Kidney tubule cell (primary cell): ENCODE measurements at regions not wholly inside any gene's neighbourhood (a gene's known extent, or its start where the extent isn't known, plus 50 kb on each side); places are given as distances from the start of the nearest gene placed in this dataset.
A peak's percentile ranks its signal among the peaks of the same experiment; 100 is the strongest.

Experiments used
- DNase-seq: peaks from one replicate; pipeline ENCODE4 v3.0.0-alpha.2; 2018; ENCODE audit warnings: low spot score

DNA sequence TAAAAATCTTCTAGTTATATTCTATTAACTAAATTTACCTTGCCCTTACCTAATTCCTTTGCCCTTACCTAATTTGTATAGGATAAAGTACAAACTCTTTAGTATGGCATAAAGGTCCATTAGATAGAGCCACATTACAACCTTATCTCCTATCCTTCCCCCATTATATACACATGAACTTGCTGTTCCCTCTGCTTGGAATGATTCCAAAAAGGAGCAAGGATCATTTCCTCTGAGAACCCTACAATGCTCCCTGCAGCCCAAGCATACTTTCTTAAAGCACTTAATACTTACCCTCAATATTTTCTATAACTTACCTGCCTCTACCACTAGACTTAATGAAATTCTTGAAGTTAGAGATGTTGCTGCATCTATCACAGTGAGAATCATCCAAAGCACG lies 118.9 kb upstream of the CCDC54 start:
- no peak for DNase-seq

DNA sequence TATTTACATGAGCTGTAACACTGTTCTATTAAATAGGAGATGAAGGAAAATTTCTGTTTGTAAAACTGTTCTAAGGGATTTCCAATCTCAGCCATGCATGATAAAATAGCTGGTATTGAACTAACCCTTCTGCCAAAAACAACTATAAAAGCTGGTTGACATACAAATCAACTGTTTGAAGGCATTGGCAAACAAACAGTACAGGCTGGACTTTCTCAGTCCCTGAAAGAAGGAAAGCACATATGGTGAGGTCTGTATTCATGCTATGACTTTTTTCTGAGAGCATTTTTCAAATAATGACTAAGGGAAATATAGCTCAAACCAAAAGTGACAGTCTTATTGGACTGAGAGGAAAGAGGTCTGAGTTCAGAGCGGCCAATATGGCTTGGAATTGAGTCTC lies 117.0 kb upstream of the CCDC54 start:
- no peak for DNase-seq

DNA sequence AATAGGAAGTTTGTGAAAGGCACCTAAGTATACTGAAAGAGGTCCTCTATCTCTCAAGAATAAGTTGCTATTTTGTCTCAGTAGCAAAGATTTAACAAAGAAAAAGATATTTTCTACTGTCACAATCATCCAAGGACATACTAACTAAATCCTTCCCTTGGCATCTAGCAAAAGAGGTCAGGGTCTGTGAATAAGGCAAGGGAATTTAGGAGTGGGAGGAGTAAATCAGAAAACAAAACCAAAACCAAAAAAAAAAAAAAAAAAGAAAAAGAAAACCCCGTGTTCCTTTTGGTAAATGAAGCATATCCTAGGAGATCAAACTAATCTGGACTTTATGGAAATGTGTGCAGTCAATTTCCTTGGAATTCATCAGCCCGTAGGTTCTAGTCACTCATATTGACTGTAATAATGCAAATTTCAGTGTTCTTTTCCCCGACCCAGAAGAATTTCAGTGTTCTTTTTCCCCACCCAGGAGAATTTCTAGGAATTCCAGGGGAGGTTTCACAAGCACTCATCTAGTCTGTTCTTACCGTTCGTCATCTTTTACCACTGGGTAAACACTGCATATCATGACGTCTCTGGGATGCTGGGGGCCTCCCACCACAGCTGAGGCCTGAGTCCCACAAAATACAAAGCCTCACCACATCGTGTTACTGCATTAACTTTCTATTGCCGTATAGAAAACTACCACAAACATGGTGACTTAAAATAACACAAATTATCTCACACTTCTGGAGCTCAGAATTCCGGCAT lies 113.8 kb upstream of the CCDC54 start:
- DNase-seq, result peak; percentile 3

DNA sequence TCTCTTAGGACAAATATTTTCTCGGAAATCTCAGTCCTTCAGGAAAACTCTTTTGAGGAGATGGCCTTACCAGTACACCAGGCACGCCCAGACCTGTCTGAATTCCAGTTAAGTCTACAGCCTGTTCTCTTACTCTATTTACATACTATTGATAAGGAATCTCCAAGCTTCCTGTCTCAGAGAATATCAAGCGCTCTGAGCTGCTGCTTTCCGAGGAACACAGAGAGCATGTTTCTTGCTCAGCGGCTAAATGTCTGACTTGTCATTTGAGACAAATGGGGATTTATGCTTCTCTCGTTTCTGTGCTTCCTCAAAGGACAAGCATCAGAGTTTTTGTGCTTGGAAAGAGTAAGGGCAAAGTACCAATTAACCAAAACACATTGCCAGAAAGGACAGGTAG lies 112.4 kb upstream of the CCDC54 start:
- DNase-seq, result no peak

DNA sequence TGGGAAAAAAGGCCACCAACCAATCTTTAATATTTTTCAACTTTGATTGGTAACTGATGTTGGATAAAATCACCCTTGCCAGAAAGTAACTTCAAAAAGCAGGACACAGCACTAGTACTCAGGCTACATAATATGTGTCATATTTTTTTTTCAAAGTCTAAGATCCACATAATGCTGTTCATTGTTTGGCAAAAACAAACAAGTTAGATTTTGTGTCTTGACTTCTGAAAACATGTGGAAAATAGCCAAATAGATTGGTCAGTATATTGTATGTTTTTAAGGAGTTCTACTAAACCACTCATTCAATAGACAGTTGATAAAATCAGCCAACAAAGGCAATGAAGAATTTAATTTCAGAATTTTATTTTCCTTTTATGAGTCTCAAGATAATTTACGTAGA lies 111.7 kb upstream of the CCDC54 start:
- DNase-seq, result no peak

DNA sequence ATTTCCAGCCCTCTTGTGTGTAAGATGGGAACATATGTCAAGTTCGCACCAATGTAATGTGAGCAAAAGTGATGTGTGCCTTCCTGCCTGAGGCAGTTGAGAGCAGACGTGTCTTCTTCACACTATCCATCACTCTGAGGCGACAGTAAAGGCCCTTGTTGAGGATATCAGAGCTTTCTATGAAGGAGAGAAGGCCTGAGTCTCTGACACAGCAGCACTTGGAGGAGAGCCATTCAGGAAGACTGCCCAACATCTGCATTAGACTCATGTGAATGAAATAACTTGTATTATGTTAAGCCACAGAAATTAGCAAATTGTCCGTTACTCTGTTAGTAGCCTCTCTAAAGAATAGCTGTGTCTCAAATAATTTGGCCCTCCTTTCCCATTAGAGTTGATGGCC lies 108.8 kb upstream of the CCDC54 start:
- no peak for DNase-seq

DNA sequence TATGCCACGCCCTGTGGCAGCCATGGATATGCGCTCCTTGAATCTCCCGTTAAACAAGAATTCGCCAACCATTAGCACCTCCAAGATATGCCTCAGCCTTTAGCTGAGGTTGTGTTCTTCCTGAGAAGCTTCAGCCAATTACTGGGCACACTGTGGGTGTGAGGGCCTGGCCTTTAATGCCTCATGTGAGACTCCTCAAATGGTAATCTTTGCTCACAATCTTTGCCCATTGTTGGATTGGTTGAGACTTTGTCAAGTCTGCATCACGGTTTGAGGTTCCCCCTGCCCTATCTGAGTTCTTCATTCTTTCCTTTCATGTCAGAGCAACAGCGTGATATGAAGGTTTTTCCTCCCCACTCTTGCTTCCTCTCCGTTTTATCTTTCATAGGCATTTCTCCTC lies 108.1 kb upstream of the CCDC54 start:
- no peak for DNase-seq

DNA sequence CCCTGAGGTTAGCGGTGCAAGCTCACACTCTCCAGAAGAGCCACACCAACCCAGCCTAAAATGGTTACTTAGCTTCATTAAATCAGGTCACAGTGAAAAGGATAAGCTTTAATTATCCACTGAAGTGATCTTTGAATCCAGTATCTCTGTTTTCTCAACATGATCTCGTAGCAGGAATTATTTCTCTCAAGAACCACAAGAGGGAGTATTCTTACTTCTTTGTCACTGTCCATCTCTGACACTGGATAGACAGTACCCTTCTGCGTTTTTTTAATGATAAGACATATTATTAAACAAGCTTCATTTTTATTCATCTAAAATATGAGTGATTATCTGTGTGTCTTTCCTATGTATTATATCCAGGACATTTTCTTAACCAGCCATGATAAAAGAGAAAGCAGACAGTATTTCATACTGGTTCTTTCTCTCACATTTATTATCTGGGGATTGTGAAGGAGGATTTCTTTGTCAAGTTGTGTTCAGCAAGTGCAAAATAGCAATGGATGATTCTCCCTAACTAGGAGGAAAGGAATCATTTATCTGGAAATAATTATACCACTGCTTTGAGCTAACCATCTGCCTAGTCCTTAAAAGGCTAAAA lies 105.4 kb upstream of the CCDC54 start:
- peak; percentile 53 for DNase-seq

DNA sequence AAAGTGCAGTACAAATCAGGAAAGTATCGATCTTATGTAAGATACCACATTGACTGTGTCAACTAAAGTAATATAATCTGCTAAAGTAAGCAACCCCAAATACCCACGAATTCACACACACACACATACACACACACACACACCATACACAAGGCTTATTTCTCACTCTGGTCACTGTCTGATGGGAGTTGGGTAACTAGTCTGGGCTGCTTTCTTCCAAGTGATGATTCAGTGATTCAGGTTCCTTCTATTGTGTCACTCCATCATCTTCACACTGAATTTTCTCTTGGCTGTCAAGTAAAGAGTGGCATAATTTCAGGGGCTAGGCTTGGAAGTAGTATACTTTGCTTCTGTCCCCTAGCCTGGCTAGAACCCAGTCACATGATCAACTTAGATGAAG lies 104.8 kb upstream of the CCDC54 start:
- DNase-seq, result no peak

DNA sequence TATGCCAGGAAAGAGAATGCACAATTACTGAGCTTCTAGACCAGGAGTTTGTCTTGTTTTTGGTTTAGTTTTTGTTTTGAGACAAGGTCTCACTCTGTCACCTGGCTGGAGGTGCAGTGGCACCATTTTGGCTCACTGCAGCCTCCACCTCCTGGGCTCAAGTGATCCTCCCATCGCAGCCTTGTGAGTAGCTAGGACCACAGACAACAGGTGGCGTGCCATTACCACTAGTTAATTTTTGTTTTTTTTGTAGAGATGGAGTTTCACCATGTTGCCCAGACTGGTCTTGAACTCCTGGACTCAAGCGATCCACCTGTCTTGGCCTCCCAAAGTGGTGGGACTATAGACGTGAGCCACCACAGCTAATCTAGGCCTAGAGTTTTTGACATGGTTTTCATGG lies 104.4 kb upstream of the CCDC54 start:
- DNase-seq, result no peak

DNA sequence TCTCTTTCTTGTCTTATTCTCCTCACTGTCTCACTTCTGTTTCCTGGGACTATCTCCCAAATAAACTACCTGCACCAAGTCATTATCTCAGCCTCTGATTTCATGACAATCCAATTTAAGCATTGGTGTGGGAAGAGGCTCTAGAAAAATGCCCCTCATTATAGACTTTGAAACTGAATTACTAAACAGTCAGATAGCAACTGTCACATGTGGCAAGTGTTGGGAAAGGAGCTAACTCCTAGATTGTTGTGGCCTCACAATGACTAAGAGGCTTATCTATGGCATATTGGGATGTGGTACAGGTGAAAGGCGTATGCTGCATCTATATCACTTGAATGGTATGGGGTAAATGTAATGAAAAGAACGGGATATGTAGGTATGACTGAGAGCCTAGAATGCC lies 103.5 kb upstream of the CCDC54 start:
- DNase-seq, result no peak

DNA sequence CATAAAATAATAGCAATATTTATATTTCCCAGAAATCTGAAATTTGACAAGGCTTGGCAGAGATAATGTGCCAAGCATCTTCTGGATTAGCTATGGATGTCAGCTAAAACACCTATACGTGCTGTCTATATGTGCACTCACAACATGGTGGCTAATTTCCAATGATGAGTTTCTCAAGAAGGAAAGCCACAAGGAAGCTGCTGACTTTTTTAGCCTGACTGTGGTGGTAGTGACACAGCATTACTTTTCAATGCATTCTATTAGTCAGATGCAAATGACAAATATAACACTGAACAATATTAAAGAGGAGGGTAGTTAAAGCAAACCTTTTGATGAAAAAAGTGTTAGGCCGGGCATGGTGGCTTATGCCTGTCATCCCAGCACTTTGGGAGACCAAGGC lies 101.7 kb upstream of the CCDC54 start:
- no peak for DNase-seq

DNA sequence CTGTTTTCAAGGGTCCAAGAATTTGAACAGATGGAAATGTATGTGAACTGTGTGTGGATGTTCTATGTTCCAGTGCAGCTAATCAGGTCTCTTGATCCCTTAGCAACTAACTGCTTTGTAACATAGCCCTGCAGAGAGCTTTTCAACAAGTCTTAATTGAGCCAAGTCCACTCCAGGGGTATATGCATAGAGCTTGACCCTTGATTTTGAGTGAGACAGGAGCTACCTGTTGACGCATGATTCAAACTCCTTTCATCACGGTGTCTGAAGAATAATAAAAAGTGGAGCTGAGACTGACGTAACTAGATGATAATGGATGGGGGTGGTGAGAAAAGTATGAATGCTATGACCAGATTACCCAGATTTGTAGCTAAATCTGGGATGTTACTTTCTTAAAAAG lies 93.3 kb upstream of the CCDC54 start:
- no peak for DNase-seq

DNA sequence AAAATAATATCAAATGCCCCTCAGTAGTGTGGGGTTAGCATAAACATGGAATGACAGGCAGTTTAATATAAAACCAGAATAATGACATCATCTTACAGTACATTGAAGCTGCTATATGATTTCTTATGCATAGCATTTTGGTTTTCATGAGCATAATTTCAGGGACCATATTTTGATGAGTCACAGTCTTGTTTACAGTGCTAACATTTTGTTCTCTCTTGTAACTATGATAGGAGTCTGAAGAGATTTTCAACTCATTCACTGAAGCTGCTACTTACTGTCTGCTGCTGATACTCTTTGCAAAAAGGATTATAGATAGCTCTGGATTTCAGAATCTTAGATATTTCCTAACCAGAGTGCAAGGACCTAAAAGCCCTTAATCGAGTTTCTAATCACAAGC lies 92.6 kb upstream of the CCDC54 start:
- DNase-seq, result no peak

DNA sequence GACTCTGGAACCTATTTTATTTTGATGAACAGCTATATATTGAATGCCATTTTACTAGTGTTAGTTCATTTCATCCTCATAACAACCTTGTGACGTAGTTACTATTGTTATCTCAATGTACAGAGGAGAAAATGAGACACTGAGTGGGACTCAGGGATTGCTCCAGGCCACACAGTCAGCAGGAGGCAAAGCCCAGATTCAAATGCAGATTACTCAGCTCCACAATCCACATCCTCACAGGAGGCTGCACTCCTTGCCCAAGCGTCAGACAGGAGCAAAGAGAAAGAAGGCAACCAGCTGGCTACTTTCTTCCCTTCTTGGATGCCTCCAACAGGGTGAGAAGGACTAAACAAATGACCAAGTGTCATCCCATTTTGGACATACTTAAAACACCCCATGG lies 92.0 kb upstream of the CCDC54 start:
- DNase-seq, result no peak

DNA sequence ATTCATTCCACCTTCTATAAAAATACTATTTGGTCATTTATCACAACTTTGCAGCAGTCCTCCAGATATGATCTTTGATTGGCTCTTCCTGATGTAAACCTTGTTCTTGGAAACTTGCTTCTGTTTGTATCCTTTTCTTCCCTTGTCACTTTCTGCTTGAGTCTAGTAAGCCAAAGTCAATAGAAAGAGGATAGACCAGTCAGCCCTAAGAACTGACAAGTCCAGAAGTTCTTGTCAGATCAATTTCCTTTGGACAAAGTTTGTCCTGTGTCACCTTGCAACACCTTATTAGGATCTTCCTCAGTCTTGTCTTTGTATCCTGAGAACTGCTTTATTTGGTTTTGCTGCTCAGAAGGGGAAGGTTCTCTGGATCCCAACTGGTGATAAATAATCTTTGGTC lies 87.9 kb upstream of the CCDC54 start:
- DNase-seq, result no peak

DNA sequence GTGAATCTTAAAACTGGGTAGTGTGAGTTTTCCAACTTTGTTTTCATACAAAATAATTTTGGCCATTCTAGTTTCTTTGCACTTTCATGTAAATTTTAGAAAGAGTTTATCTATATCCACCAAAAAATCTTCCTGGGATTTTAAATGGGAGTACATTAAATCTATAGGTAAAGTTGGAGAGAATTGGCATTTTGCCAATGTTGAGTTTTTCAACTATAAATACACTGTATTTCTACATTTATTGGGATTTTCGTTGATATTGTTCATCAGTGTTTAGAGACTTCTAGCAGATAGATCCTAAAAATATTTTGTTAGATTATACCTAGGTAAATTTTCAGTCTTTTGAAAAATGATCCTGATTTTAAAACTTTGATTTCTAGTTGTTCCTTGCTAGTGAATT lies 83.1 kb upstream of the CCDC54 start:
- DNase-seq, result no peak

DNA sequence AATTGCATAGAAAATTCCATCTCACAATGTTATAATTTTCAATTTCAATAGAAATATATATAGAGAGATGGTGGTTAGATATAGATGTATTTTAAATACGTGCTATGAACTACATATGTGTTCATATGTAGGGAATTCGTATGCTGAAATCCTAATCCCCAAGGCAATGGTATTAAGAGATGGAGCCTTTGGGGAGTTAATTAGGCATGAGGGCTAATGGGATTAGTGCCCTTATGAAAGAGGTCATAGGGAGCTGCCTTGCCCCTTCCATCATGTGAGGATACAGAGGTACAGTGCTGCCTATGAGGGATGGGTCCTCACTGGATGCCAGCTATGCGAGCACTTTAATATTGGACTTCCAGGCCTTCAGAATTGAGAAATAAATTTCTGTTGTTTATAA lies 79.6 kb upstream of the CCDC54 start:
- DNase-seq, result no peak

DNA sequence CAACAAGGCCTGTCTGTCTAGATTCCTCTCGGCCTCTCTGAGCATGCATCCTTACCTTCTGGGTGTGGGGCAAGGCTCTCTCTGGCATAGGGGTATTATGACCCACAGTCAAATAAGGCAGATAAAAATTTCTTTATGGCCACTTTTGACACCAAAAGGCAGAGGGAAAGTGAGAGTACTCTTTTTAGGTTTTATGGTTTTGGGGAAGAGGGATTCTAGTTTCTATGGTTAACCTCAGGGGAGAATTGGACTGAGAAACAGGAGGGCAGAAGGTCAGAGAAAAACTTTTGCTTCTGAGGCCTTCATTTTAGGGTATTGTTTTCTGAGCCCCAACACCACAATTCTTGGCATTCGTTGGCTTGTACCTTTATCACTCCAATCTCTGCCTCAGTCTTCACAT lies 70.0 kb upstream of the CCDC54 start:
- DNase-seq, result no peak

DNA sequence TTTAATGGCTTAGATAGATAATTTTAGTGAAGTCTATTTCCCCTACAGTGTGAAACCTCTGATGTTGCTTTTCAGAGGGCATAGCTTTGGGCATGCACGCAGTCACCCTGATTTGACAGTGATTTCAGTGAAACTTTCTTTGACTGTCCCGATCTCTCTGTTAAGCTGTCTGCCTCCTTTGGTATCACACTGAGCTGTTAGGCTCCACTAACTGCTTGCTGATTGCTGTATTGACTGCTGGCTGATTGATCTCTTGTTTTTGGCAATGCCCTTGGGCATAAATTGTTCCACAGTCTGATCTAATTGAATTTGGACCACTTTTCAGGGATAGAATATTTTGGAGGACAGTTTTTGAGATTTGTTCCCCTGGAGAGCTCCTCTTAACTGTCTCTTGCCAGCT lies 68.5 kb upstream of the CCDC54 start:
- no peak for DNase-seq

DNA sequence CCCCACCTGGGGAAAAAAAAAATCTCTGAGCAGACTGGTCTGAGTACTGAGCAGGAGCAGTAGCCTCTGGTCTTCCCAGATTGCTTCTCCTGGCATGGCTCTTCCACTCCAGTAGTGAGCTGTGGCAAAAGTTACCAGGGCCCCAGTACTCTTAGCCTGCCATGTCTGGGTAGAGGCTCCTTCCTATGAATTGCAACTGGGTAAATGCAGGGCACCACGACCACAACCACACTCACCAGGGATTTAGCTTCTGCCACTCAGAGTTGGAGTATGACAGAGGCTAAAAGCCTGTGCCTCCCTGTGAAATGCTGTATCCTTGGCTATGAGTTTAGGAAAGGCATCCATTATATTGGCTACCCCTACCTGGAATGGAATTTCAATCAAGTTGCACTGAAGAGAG lies 67.9 kb upstream of the CCDC54 start:
- DNase-seq, result no peak

DNA sequence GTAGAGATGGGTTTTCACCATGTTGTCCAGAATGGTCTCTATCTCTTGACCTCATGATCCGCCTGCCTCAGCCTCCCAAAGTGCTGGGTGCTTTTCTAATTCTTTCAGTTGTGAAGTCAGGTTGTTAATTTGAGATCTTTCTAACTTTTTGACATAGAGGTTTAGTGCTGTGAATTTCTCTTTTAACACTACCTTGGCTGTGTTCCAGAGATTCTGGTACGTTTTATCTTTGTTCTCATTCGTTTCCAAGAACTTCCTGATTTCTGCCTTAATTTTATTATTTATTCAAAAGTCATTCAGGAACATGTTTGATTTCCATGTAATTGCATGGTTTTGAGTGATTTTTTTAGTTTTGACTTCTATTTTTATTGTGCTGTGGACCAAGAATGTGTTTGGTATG lies 63.5 kb upstream of the CCDC54 start:
- no peak for DNase-seq

DNA sequence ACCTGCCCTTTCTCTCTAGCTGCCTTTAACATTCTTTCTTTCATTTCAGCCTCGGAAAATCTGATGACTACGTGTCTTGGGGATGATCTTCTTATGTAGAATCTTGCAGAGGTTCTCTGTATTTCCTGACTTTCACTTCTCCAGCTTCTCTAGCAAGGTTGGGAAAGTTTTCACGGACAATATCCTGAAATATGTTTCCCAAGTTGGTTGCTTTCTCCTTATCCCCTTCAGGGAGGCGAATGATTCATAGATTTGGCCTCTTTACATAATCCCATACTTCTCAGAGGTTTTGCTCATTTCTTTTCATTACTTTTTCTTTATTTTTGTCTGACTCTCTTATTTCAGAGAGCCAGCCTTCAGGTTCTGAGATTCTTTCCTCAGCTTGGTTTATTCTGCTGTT lies 62.1 kb upstream of the CCDC54 start:
- DNase-seq, result no peak

DNA sequence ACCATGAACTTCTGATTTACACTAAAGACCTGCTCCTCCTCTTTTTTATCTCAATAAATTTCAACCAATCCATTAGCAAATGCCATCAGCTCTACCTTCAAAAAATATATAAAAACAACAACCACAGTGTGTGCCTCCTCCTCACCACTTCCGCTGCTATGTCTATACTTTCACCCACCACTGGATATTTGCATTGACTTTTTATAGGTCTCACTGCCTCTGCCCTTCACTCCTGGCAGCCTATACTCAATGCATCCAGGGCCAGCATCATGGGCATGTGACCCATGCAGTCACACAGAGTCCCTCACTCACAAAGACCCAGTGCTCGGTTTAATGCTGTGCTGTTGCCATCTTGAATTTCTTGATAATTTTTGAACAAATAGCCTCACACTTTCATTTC lies 53.5 kb upstream of the CCDC54 start:
- no peak for DNase-seq
